ENCODE measurements at regions not wholly inside any gene's neighbourhood (a gene's known extent, or its start where the extent isn't known, plus 50 kb on each side); places are given as distances from the start of the nearest gene placed in this dataset.
"Not testable (repeated sequence)": the region's sequence is repeated elsewhere in the genome, so short reads cannot be mapped to it uniquely, and the experiment has no call there.

DNA sequence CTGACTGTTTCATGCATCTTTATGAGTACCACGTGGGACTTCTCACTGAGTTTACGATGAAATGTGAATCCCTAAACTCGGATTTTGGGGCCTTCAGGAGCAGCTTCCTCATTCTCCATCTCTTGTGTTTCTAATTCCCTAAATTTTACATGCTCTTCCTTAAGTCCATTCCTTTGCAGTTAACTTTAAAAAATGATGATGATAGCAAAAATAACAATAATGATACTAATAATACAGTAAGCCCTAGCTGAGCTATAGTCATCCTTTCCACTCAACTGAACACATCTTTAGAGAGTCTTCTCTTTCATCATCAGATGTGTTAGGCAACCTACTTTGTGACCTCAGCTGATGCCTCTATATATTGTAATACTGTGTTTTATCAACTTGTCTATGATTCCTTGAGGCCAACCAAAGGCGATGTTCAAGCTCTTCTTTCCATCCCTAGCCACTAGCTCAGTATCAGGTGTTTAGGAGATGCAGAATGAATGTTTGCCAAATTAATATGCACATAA, 1196.4 kb downstream of the VRK1 start:
- DNase-seq = no peak

- no peak for DNase-seq
Observed at GRCh38 chr14:97994020-97994531, 1196.9 kb downstream of the VRK1 start.

GRCh38 chr14:97995038-97995437, 1197.9 kb downstream of the VRK1 start:
- DNase-seq = no peak

DNA sequence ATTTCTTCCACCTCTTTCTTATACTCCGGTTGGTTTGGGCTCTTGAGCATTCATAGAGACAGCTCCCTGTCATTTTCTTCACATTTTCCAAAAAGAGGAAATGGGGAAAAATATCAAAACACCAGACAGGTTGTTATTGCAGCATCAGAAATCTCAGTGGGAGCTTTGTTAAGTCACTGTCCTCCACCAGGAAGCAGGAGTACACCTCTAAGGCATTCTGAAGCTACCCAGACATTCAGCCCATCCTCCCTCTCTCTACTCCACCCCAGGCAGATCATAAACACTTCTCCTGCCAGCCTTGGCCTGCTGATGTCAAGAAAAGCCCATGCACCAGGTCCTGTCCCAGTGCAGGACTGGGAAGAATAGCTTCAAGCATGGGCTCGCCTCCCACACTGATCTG, 1198.3 kb downstream of the VRK1 start:
- no peak for DNase-seq

DNA sequence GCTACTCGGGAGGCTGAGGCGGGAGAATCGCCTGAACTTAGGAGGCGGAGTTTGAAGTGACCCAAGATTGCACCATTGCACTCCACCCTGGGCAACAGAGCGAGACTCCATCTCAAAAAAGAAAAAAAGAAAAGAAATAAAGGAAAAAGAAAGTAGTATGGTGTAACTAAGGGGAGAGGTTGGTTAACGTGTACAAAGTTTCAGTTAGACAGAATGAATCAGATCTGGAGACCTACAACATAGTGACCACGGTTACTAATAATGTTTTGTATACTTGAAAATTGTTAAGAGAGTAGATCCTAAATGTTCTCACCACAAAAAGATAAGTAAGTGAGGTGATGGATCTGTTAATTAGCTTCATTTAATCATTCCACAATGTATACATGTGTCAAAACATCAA, 1208.8 kb downstream of the VRK1 start:
- no peak for DNase-seq

GRCh38 chr14:98008381-98009113, 1211.4 kb downstream of the VRK1 start:
- DNase-seq = no peak

DNA sequence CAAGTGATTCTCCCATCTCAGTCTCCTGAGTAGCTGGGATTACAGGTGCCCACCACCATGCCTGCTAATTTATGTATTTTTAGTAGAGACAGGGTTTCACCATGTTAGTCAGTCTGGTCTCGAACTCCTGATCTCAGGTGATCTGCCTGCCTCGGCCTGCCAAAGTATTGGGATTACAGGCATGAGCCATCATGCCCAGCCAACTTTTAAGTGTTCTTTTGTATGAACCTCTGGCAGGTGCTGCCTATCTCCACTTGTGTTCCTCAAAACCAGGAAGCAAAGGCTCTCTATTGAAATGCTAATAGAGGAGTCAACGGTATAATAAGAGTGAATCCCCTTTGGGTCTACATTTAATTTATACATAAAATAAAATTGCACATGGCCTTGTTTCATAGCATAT, 1212.0 kb downstream of the VRK1 start:
- not testable (repeated sequence) for DNase-seq

GRCh38 chr14:98010784-98011183, 1213.6 kb downstream of the VRK1 start:
- DNase-seq = no peak

DNA sequence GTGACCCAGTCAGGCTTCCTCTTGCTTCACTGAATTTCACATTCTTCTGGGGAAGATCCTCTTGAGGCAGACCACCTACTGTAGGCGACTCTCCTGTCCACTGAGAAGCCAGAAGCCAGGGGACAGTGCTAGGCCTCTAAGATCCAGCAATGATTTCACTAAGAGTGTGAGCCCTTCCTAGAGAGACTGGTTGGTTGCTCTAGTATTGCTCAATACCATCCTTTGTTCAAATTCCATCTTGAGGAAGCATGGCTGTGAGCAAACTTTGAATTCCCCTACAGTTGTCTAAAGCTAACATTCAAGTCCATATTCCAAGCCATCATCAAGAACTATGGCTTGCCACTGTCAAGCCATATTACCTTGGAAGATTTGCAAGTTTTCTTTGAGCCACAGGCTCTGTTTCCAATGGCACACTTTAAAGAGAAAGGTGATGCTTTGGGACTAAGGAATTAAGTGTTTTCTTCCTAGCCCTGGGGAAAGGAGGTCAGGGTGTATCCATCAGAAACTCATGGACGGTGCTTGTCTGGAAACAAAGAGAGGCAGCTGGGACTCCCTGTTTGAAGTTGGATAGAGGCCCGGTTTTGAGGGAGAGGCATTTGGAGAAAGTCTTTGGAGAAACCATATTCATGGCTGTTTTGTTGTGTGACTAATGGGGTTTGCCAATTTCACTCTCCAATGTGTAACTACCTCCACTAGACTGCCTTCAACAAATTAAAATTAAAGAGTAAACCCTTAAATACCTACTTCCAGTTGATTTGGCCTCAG, 1217.9 kb downstream of the VRK1 start:
- no peak for DNase-seq

DNA sequence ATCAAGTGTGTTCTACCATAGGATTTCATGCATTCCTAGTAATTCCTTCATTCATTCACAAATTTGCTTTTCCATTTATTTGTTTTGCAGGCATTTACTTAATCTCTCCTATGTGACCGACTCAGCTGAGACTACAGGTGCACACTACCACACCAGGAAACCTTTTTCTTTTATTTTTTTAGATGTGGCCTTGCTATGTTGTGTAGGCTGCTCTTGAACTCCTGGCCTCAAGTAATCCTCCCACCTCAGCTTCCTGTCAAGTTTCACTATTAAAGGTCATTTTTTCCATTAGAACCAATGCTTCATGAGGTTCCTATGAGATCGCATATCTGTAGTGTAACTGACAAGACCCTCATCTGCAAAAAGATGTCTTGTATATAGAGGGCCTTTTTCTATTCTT, 1218.7 kb downstream of the VRK1 start:
- no peak for DNase-seq

DNA sequence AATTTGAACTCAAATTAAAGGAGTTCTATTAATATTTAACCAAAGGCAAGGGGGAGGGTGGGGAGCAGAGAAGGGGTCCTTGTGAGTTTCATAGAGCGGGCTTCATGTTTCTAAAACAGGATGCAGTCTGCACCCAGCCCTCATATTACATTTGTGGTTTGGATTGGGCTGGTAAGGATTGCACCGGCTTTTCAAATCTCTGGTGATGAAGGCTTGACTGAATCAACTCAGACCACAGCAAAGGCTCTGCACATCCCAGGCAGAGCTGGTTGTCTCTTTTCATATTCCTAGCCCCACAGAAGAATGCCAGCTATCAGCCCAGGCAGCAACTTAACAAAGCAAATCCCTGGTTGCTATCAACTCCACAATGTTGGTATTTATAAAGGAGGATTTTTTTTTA, 1221.4 kb downstream of the VRK1 start:
- no peak for DNase-seq

GRCh38 chr14:98022541-98023520, 1225.6 kb downstream of the VRK1 start:
- no peak for DNase-seq

DNA sequence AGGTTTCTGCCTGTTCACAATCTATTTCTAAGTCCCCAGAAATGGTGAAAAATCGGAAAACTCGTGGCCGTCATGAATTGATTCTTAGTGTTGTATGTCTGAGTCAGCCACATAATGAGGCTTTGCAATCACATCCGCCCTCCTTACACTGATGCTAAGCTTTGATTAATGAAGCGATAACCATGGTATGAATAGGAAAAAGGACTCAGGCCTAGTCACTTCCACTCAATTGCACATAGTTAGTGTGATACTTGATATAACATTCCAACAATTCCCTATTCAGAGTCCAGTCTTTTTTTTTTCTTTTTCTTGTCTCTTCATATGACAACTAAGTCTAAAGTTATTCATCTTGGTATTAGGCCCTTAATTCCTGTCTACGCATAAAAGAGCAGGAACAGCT, 1231.0 kb downstream of the VRK1 start:
- DNase-seq = no peak

DNA sequence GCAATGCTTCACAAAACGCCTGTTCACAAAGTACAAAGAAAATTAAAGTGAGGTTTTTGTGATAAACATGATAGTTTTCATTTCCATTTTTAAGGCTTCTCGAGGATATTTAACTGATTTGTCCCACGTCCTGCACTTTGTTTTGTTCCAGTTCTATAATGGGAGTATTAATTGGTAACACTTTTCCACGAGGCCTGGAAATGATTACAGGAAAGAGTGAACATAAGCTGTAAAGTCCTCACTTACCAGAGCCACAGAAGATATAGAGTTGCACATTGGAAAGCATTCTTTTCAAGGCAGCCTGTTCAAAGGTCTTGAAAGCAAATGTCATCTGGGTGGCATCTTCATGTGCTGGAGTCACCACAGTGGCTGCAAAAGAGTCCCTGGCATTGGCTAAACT, 1236.6 kb downstream of the BCL11B start:
- DNase-seq = no peak

GRCh38 chr14:98037831-98038230, 1234.2 kb downstream of the BCL11B start:
- DNase-seq = no peak

DNA sequence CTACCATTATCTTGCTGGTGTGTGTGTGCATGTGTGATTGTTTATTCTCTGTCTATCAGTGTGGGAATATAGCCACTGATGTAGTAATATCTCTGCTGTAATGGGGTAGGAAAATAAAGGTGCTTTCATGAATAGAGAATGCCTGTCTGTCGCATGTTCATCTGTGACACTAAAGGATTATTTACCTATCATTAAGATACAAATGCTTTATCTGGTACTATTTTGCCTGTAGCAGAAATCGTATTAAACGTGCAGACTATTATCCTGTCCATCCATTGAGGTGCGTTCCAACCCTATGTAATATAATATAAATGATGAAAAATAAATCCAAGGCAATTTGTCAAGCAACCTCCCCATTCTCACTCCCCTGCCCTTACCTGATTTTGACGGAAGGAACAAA, 1215.1 kb downstream of the BCL11B start:
- no peak for DNase-seq

DNA sequence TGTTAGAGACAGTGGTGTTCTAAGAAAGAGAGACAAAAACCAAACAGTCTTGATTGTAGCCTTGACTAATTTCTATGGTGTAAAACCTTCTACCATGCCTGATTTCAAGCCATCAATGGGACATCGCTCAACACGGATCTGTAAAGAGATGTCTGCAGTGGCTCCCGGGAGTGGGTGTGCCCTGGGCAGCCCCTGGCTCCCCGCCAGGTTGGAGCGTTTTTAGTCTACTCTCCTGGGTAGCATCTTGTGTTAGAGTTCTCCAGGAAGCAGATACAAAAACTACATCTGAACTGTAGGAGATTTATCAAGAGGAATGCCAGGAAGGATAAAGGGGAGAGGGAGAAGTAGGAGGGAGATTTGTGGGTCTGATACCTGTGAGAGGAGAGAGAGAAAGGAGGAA, 1212.9 kb downstream of the BCL11B start:
- no peak for DNase-seq

- no peak for DNase-seq
Observed at GRCh38 chr14:98062083-98062482, 1209.9 kb downstream of the BCL11B start.

DNA sequence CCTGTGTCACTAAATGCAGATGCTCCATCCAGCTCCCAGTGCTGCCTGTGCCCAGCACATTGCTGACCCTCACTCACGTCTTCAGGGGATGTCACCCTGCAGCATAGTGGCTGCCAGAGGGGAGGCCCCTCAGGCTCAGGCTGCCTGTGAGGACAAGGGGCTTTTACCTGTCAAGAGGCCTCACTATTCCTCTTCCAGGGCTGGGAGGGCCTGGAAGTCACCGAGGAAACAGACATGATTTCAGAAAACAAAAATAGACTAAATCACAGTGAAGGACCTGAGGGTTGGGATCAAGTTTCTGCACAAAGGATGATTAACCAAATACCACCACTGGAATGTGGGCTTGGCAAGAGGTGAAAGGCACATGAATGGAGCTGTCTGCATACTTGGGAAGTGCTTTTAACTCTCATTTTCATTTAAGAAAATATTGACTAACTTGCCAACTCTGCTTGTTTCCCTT, 1202.3 kb downstream of the BCL11B start:
- no peak for DNase-seq

DNA sequence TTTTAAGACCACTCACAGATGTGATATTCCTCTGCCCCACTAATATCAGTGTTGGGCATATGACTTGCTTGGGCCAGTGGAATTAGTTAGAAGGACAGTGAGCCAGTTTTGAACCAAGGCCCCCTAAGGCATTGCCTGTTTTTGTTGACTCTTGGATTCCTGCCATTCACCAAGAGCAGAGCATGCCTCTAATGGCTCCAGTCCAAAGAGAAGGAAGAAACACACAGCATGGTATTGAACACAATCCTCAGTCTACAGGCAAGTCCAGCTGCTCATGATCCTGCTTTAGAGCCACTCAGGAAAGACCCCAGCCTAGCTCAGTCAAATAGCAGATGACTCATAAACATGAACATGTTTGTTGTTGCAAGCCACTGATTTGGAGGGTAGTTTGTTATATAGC, 1201.5 kb downstream of the BCL11B start:
- no peak for DNase-seq

GRCh38 chr14:98074111-98074510, 1197.9 kb downstream of the BCL11B start:
- DNase-seq = no peak

DNA sequence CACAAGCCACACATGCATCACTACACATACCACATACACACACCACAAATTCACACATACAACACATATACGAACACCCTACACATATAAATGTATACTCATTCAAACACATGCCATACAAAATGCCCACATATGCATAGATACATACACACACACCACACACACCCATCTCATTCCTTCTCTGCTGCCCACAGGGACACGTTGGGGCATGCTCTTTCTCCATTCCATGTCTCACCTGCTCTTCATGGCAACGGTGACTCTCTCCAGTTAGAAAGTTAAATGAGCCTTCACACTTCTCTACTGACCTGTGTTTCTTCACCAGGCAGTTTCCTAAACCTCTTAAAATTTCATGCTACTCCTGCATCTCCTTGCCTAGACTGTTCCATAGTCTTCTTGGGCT, 1194.8 kb downstream of the BCL11B start:
- DNase-seq = no peak

DNA sequence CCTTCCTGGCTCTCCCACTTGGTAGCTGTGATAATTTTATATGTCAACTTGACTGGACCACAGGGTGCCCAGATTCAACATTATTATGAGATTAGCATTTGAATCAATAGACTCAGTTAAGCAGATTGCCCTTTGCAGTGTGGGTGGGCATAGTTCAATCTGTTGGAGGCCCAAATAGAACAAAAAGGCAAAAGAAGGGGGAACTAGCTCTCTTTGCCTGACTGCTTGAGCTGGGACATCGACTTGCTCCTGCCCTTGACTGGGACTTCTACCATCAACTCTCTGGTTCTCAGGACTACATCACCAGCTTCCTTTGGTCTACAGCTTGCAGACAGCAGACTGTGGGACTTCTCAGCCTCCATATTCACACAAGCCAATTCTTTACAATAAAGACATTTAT, 1189.2 kb downstream of the BCL11B start:
- no peak for DNase-seq
